Keratinocyte (primary cell): ENCODE measurements at regions not wholly inside any gene's neighbourhood (a gene's known extent, or its start where the extent isn't known, plus 50 kb on each side); places are given as distances from the start of the nearest gene placed in this dataset.

ENCODE experiments used
- DNase-seq: peaks from one replicate; pipeline ENCODE4 v3.0.0-alpha.2; 2011; ENCODE audit warnings: low read depth, missing footprints, low spot score
- FAIRE-seq: peaks from 2 replicates; lab custom pipeline; 2011; peaks lifted over from hg19 to GRCh38; lab: Jason Lieb, UNC
- H2AFZ ChIP-seq: 2 replicates; pipeline ENCODE4 v1.6.0; 2012; ENCODE audit warnings: low read length, control low read depth, inconsistent platforms; ENCODE audit not compliant: control insufficient read depth
- H3K27ac ChIP-seq: 2 replicates; pipeline ENCODE4 v1.5.1; 2011; ENCODE audit warnings: low read length; ENCODE audit not compliant: control insufficient read depth, insufficient read depth
- H3K27me3 ChIP-seq: 3 replicates; pipeline ENCODE4 v1.6.0; 2011; ENCODE audit warnings: low read length; ENCODE audit not compliant: control insufficient read depth, insufficient read depth; ENCODE audit errors: extremely low read depth
- H3K36me3 ChIP-seq, 2 experiments: 2 replicates in 1 of 2; 3 replicates in 1 of 2; pipeline ENCODE4 v1.5.1; 2011; ENCODE audit warnings: low read length in 2 of 2, mild to moderate bottlenecking in 1 of 2; ENCODE audit not compliant: control insufficient read depth in 2 of 2, insufficient read depth in 2 of 2; ENCODE audit errors: extremely low read depth in 1 of 2
- H3K4me1 ChIP-seq: 3 replicates; pipeline ENCODE4 v1.5.1; 2011; ENCODE audit warnings: low read length; ENCODE audit not compliant: control insufficient read depth, insufficient read depth; ENCODE audit errors: extremely low read depth
- H3K4me2 ChIP-seq: 3 replicates; pipeline ENCODE4 v1.6.0; 2011; ENCODE audit warnings: low read depth, low read length; ENCODE audit not compliant: control insufficient read depth, insufficient read depth; ENCODE audit errors: extremely low read depth
- H3K4me3 ChIP-seq, 3 experiments: fragments of 200-600 bp in 1 of 3; sonication (generic) in 1 of 3; 2 replicates in 2 of 3; 3 replicates in 1 of 3; pipeline ENCODE4 v1.5.1; 2011 to 2016; ENCODE audit warnings: low read length in 3 of 3, mild to moderate bottlenecking in 3 of 3, control low read depth in 2 of 3, inconsistent platforms in 1 of 3, low read depth in 1 of 3, mixed read lengths in 1 of 3, mixed run types in 1 of 3, moderate library complexity in 1 of 3; ENCODE audit not compliant: control insufficient read depth in 2 of 3, insufficient read depth in 2 of 3; ENCODE audit errors: extremely low read depth in 1 of 3
- H3K79me2 ChIP-seq: 2 replicates; pipeline ENCODE4 v1.6.0; 2012; ENCODE audit warnings: low read length; ENCODE audit not compliant: control insufficient read depth, insufficient read depth
- H3K9ac ChIP-seq: 3 replicates; pipeline ENCODE4 v1.6.0; 2011; ENCODE audit warnings: low read length; ENCODE audit not compliant: control insufficient read depth, insufficient read depth; ENCODE audit errors: extremely low read depth
- H3K9me1 ChIP-seq: 3 replicates; pipeline ENCODE4 v1.6.0; 2011; ENCODE audit warnings: low read length; ENCODE audit not compliant: control insufficient read depth, insufficient read depth; ENCODE audit errors: extremely low read depth
- H3K9me3 ChIP-seq: 2 replicates; pipeline ENCODE4 v1.5.1; 2012; ENCODE audit warnings: low read depth, low read length; ENCODE audit not compliant: control insufficient read depth
- H4K20me1 ChIP-seq: 3 replicates; pipeline ENCODE4 v1.6.0; 2011; ENCODE audit warnings: low read length; ENCODE audit not compliant: control insufficient read depth, insufficient read depth; ENCODE audit errors: extremely low read depth
- EZH2 ChIP-seq: IDR thresholded peaks from one replicate; pipeline ENCODE4 v1.6.1; 2012; ENCODE audit warnings: inconsistent platforms, mild to moderate bottlenecking, low read length, moderate library complexity
- dilution Hi-C: fragments of 300-500 bp; cut with MboI; formaldehyde crosslinking; loops from one replicate; pipeline ENCODE4 v1.7.0; 2020; ENCODE audit warnings: low sequenced_read_pairs; ENCODE audit not compliant: extremely low pct_ligation_motif_present
- TF ChIP-seq, protein P1 (sequence below), 3 experiments: IDR thresholded peaks in 1 of 3; conservative IDR thresholded peaks in 1 of 3; optimal IDR thresholded peaks in 1 of 3; 2 replicates in 2 of 3; 3 replicates in 1 of 3; pipeline versions ENCODE3 to v1.5.1; 2011; ENCODE audit warnings: low read length in 3 of 3, mild to moderate bottlenecking in 3 of 3, moderate library complexity in 2 of 3, control low read depth in 1 of 3, inconsistent platforms in 1 of 3; ENCODE audit not compliant: insufficient read depth in 2 of 3; ENCODE audit errors: extremely low read depth in 1 of 3

DNA sequence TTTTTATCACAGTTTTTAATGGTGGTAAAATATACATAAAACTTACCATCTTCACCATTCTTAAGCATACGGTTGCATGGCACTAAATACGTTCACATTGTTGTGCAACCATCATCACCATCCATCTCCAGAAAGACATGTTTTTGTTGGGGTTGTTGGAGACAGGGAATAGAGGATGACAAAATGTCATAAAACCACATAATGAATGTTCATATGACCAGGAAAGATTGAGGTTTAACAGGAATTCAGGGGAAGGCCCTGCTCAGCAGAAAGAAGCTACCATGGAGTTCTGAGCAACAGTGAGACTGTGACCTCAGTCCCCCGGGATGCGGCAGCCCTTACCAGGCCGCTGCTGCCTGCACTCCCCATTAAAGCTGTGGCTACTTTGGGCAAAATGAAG lies 63.9 kb upstream of the TRIM2 start:
- DNase-seq: no peak

DNA sequence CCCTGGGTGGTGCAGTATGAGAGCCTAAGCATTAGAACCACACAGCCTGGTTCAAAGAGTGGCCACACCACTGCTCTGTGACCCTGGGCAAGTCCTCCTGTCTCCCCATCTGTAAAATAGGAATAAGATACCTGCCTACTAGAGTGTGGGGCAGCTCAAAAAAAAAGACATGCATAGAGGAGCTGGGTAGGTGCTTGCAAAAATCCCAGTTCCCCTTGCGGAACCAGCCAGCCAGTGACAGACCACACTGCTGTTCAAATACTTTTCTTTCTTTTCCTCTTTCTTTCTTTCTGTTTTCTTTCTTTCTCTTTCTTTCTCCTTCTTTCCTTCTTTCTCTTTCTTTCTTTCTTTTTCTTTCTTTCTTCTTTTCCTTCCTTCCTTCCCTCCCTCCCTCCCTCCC lies 63.0 kb upstream of the TRIM2 start:
- Histone ChIP-seq H3K9me1 (no peaks in the 10 kb centered on the region), H3K4me1 (peaks cover 25% of the 10 kb centered on the region), H3K27ac (no peak overlapping the region), H3K4me2 (no peak overlapping the region), H3K27me3 (peaks cover 4% of the 10 kb centered on the region), H4K20me1 (no peaks in the 10 kb centered on the region), H3K79me2 (no peaks in the 10 kb centered on the region), H3K9ac (no peak overlapping the region), H2AFZ (no peak overlapping the region), H3K9me3 (no peaks in the 10 kb centered on the region), H3K36me3 (no peaks in the 10 kb centered on the region), H3K4me3 (no peak overlapping the region)
- DNase-seq (no peak), FAIRE-seq (no peak)
- dilution Hi-C loops: no loop called here
- TF ChIP-seq, protein P1, sequence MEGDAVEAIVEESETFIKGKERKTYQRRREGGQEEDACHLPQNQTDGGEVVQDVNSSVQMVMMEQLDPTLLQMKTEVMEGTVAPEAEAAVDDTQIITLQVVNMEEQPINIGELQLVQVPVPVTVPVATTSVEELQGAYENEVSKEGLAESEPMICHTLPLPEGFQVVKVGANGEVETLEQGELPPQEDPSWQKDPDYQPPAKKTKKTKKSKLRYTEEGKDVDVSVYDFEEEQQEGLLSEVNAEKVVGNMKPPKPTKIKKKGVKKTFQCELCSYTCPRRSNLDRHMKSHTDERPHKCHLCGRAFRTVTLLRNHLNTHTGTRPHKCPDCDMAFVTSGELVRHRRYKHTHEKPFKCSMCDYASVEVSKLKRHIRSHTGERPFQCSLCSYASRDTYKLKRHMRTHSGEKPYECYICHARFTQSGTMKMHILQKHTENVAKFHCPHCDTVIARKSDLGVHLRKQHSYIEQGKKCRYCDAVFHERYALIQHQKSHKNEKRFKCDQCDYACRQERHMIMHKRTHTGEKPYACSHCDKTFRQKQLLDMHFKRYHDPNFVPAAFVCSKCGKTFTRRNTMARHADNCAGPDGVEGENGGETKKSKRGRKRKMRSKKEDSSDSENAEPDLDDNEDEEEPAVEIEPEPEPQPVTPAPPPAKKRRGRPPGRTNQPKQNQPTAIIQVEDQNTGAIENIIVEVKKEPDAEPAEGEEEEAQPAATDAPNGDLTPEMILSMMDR (optimal IDR thresholded peaks at IDR 0.05 in 1 of 3, IDR thresholded peaks at IDR 0.05 in 1 of 3, conservative IDR thresholded peaks at IDR 0.05 in 1 of 3; ENCODE audit: extremely low read depth in 1 of 3, insufficient read depth in 2 of 3, low read length in 3 of 3): no peak
- no peak for TF ChIP-seq EZH2

More for the DNA sequence above, 63.9 kb upstream of the TRIM2 start:
- Histone ChIP-seq H3K4me2 (no peak overlapping the region), H3K9me1 (no peaks in the 10 kb centered on the region), H3K27me3 (peaks cover 4% of the 10 kb centered on the region), H3K79me2 (no peaks in the 10 kb centered on the region), H3K36me3 (no peaks in the 10 kb centered on the region), H3K9ac (no peak overlapping the region), H3K27ac (no peak overlapping the region), H4K20me1 (no peaks in the 10 kb centered on the region), H3K4me1 (peaks cover 19% of the 10 kb centered on the region), H2AFZ (no peak overlapping the region), H3K9me3 (no peaks in the 10 kb centered on the region), H3K4me3 (no peak overlapping the region)
- TF ChIP-seq, protein P1 (optimal IDR thresholded peaks at IDR 0.05 in 1 of 3, IDR thresholded peaks at IDR 0.05 in 1 of 3, conservative IDR thresholded peaks at IDR 0.05 in 1 of 3; ENCODE audit: extremely low read depth in 1 of 3, insufficient read depth in 2 of 3, low read length in 3 of 3): no peak
- no peak for TF ChIP-seq EZH2
- dilution Hi-C loops: no loop called here
- FAIRE-seq: no peak
